NB4 (cell line): ENCODE measurements at regions not wholly inside any gene's neighbourhood (a gene's known extent, or its start where the extent isn't known, plus 50 kb on each side); places are given as distances from the start of the nearest gene placed in this dataset.

ENCODE experiments used
- DNase-seq: peaks from one replicate; pipeline ENCODE4 v3.0.0; 2010; ENCODE audit warnings: low read depth
- H3K4me3 ChIP-seq: one replicate; pipeline ENCODE4 v1.5.1; 2011; ENCODE audit warnings: mild to moderate bottlenecking, low read depth, low read length, moderate library complexity
- CTCF ChIP-seq: IDR thresholded peaks from one replicate; pipeline ENCODE4 v1.5.1; 2012; ENCODE audit warnings: low read depth, low read length
- MAX ChIP-seq: IDR thresholded peaks from 2 replicates; pipeline ENCODE4 v1.6.1; 2011; ENCODE audit warnings: low read depth, low read length
- MYC ChIP-seq: IDR thresholded peaks from 2 replicates; pipeline ENCODE4 v1.6.1; 2011; ENCODE audit warnings: low read depth, low read length
- POLR2A ChIP-seq: IDR thresholded peaks from 2 replicates; pipeline ENCODE4 v1.6.1; 2011; ENCODE audit warnings: mild to moderate bottlenecking; ENCODE audit not compliant: insufficient read length; ENCODE audit errors: extremely low read depth

GRCh38 chr9:91085517-91086291 is 276.0 kb downstream of the AUH start:
- DNase-seq, result peak; percentile 88
- TF ChIP-seq MYC, result peak; percentile 59; the same call in 1 of the 2 replicates
- TF ChIP-seq POLR2A, result no peak
- TF ChIP-seq MAX, result peak; percentile 43; the same call in 1 of the 2 replicates
- no peak for TF ChIP-seq CTCF
- no peak overlapping the region for H3K4me3 ChIP-seq

DNA sequence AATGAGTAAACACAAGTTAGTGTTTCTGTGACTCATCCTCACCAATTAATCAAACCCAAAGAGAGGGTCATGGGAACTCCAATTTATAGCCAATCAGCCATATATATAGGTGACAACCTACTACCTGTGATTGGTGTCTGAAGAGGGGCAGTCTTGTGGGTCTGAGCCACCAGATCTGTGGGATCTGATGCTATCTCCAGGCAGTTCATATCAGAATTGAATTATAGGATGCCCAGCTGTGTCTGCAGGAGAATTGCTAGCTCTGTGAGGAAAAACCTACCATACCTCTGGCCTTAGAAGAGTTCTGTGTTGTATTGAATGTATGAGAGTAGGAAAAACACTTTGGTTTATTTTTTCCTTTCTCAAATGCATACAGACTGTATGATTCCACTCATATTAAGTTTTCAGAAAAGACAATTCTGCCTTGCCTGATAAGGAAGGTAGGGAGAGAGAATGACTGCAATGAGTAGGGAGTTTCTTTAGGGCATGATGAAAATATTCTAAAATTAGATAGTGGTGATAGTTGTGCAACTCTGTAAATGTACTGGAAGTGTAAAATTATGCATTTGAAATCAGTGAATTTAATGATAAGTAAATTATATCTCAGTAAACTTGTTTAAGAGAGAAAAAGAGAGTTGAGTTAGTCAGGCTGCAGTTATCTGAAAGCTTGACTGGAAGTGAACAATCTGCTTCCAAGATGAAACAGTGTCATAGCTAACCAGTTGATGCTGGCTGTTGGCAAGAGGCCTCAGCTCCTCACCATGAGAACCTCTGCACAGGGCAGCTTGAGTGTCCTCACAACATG is 274.9 kb downstream of the AUH start:
- DNase-seq, result peak; percentile 35
- H3K4me3 ChIP-seq, result no peak overlapping the region
- no peak for TF ChIP-seq CTCF
- no peak for TF ChIP-seq MYC
- no peak for TF ChIP-seq MAX
- no peak for TF ChIP-seq POLR2A

DNA sequence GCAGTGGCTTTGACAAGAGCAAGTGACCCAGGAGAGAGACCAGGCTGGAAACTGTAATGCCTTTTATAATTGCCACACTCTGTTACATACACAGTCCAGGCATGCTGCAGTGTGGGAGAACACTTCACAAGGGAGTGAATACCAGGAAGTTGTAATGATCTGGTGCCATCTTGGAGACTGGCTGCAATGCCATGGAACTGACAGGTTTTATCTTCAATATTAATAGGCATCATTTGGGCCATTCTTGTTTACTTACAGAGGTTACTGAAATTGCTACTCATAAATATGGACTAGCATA is 274.3 kb downstream of the AUH start:
- TF ChIP-seq CTCF (no peak), POLR2A (no peak), MYC (no peak)
- no peak overlapping the region for H3K4me3 ChIP-seq
- no peak for DNase-seq

DNA sequence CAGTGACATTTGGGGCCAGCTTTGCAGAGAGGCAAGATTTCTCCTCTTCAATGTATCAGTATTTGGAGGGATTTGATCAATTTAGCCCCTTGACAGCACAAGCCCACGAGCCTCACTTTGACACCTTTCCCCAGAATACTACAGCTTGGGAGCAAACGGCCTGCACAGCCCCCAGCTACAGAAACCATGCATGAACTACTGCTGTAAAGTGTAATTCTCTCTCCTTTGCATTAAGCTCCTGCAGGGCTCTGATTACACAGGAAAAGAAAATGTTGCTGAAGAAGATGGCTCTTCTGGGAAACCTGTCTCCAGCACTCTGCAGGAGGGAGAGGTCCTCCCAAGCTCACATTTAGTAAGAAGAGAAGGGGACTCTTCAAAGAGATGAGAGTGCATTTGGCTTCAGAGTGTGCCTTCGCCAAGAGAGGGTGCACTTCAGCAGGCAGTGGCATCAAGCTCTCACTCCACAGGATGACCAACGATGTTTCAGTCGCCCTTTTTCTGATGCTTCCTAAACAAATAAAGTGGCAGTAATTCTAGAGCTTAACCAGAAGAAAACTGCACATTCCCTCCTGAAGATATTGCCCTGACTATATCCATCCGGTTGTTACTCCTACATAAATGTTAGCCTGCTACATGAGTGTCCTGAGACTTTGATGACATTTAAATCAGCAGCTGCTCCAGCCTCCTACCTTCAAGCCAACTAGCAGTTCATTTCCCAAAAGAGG is 272.2 kb downstream of the AUH start:
- peak; percentile 70 for DNase-seq
- H3K4me3 ChIP-seq, result no peak overlapping the region
- no peak for TF ChIP-seq MAX
- peak; percentile 40 for TF ChIP-seq CTCF

DNA sequence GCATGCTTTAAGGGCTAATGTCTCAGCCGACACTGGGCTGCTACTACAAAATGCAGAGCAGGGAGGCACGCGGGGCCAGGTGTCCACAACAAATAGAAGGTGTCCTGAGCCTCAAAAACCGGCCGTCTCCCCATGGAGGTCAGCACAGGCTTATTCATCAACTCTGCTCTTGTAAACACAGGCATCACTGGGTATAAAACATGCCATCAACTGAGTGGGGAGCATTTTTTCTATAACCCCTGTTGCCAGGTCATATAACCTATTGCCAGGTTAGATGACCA is 271.6 kb downstream of the AUH start:
- H3K4me3 ChIP-seq, result no peak overlapping the region
- no peak for TF ChIP-seq POLR2A
- no peak for TF ChIP-seq MYC
- TF ChIP-seq CTCF, result no peak
- no peak for TF ChIP-seq MAX
- DNase-seq, result no peak
